22Rv1 (cell line): ENCODE measurements at regions not wholly inside any gene's neighbourhood (a gene's known extent, or its start where the extent isn't known, plus 50 kb on each side); places are given as distances from the start of the nearest gene placed in this dataset.

Experiments
- CTCF ChIP-seq: fragments of 450-650 bp; IDR thresholded peaks from 2 replicates; pipeline ENCODE4 v1.5.1; 2017; ENCODE audit warnings: mild to moderate bottlenecking
- ZFX ChIP-seq: fragments of 450-650 bp; IDR thresholded peaks from 2 replicates; pipeline ENCODE4 v1.6.1; 2017; ENCODE audit warnings: antibody characterized with exemption, borderline replicate concordance

- no peak for TF ChIP-seq CTCF
- no peak for TF ChIP-seq ZFX
These were observed 297.6 kb downstream of the BRINP1 start for GRCh38 chr9:119071636-119072035.
